GM19351 (cell line): ENCODE measurements at regions not wholly inside any gene's neighbourhood (a gene's known extent, or its start where the extent isn't known, plus 50 kb on each side); places are given as distances from the start of the nearest gene placed in this dataset.
"Not testable (repeated sequence)": the region's sequence is repeated elsewhere in the genome, so short reads cannot be mapped to it uniquely, and the experiment has no call there.

Source experiments
- ATAC-seq: cut with Tn5 transposase; IDR thresholded peaks from one replicate; pipeline ENCODE4 v1.9.1; 2021; ENCODE audit warnings: mild to moderate bottlenecking, moderate library complexity; ENCODE audit not compliant: unreplicated experiment

DNA sequence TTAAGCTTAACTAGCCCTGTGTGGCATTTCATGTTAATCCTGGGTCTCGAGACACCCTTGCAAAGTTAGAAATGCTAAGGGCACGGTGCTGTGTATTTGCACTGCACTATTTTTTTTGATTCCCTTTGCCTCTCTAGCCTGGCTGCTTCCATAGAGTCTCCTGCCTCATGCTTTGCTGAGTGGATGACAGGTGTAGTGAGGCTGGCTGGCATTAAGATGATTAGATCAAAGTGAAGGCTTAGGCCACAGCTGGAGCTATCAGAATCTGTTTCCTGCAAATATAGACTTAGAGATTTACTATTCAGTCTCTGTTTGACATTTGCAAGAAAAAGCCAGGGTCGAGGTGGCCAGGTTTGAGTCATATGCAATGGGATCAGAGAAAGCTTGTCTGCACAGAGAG lies 791.1 kb downstream of the AACS start:
- ATAC-seq: no peak

DNA sequence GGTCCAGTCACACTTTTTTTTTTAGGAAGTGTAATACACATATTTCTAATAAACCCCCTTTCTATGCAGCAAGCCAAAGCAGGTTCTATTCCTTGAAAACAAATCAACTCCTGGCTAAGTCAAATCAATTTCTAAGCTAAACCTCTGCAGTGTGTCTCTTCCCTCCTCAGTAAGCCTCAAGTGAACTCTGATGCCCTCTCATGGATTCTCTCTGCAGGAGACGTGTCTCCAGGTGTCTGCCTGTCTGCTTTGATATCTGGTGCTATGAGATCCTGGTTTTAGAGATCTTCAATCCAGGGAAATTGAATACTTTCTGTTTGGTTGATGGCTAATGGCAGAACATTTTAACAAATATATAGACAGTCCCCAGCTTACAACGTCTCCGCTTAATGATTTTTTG lies 791.7 kb downstream of the AACS start:
- ATAC-seq: no peak

DNA sequence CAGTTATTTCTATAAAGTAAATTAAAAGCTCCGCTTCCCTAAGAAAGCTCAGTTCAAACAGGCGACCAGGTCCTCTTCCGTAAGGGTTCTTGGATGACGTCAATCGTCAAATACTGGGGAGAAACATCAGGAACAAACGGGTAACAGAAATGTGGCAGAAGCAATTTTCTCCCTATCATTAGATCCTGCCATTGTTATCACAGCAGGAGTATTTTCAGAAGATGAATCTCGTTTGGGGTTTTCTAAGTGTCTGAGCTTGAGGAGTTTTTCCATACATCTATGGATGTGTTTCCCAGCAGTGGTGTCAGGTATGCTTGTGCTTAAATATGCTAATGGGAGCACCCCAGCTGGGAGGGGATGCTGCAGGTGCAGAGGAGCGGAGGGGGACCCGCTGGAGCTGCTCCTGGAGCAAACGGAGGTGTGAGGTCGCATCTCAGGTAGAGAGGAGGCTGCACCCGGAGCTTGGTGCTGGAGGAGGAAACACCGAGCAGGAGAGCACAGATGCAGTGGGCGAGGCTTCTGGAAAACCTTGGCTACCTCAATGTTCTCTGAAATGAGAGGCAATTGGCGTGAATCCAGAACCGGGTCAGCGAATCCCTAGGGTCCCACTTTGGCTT lies 795.5 kb downstream of the AACS start:
- ATAC-seq: no peak

DNA sequence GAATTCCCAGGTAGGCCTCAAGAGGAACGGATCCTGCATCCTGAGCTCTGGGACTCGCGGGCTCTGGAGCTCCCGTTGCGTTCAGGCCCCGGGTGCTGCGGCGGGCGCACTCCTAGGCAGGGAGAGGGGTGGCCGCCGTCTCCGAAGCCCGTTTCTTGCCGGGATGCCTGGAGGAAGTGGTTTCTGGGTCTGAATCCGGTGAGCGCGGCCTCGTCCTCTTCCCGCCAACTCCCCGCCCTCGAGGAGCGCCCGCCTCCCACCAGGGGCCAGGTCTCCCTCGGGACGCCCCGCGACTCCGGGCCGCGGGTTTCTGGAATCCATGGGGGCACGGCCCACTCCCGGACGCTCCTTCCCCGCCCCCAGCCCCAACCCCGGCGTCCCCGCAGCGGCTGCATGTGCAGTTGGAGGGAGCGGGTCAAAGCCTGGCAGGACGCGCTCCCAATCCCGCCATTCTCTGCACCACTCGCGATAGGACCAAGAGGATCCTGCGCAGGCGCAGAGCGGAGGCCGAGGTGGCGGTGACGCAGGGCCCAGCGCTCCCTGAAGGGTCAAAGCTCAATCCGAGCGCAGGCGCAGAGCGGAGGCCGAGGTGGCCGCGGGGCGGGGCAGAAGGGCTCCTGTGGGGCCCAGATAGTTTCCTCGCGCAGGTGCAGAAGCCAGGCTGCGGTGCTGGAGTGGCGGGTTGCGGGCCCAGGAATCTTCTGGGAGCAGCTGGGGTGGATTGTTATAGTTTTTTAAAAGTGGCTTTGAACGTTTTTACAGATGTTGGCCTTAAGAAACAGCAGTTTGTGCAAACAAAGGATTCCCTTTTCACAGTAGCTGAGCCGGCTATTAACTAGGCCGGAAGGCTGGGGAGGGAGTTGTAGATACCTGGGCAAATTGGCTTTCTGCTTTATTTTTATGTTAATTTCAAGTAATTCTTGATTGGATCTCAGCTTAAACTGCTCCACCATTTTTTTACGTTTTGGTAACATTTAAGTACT lies 796.4 kb downstream of the AACS start:
- no peak for ATAC-seq

DNA sequence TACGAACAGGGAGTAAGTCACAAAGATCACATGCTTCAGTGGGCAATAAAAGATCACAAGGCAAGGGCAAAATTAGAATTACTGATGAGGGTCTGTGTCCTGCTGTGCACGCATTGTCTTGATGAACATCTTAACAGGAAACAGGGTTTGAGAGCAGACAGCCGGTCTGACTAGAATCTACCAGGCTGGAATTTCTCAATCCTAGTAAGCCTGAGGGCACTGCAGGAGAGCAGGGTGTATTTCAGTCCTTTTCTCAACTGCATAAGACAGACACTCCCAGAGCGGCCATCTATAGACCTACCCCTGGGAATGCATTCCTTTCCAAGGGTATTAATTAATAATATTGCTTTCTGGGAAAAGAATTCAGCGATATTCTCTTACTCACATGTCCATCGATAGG lies 800.0 kb downstream of the AACS start:
- ATAC-seq: not testable (repeated sequence)

DNA sequence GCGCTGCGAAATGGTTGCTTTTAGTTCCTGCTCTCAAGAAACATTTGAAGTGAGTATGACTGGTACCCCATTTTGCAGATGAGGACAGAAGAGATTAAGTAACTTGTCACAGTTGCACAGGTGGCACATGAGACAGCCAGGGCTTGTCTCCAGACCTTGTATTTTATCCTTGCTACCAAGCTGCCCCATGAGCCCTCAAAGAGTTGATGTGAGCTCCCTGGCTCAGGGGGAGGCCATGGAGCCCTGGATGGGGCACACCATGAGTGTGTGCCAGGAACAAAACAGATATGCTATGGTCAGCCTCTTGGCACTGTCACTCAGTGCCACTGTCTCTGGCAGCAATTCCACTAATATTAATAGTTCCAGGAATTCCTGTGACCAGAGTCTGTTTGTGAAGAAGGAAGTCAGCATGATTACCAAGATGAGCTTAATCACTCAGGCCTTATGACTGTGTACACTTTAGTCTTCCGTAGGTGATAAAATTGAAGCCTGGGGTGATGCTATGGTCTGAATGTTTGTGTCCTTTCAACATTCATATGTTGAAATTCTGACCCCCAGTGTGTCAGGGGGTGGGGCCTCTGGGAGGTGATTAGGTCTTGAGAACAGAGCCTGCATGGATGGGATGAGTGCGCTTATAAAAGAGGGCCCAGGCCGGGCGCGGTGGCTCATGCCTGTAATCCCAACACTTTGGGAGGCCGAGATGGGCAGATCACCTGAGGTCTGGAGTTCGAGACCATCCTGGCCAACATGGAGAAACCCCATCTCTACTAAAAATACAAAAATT lies 806.8 kb downstream of the AACS start:
- ATAC-seq: no peak

DNA sequence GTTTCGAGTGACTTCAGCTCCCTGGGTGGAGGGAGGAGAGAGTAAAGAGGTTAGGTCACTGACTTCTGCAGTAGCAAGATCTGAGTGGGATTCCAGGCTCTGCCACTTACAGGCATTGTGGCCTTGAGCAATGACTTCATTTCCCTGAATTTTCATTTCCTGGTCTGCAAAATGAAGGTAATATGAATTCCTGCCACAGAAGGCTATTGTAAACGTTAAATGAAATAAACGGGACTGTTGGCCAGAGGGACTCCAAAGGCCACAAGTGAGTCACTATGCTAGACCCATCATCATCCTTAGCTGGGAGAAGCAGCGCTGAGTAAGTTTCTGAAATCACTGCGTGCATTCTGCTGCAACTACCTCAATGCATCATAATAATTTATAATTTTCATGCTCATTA lies 807.8 kb downstream of the AACS start:
- no peak for ATAC-seq

DNA sequence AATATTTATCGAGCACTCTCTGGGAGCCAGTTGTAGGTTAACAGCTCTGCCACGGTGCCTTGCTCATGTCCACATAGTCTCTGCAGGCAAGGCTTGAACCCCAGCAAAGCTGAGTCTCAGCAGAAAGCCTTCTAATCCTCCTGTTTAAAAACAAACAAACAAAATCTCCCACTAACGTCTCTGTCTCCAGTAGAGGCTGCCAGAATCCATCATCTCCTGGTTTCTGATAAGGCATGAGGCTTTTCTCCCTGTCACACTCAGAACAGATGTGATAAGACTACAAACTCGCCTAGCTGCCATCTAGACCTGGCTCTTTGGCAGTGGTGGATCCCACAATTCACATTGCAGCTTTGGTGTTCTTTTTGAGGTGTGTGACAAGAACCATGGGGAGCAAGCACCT lies 813.2 kb downstream of the AACS start:
- ATAC-seq: no peak

DNA sequence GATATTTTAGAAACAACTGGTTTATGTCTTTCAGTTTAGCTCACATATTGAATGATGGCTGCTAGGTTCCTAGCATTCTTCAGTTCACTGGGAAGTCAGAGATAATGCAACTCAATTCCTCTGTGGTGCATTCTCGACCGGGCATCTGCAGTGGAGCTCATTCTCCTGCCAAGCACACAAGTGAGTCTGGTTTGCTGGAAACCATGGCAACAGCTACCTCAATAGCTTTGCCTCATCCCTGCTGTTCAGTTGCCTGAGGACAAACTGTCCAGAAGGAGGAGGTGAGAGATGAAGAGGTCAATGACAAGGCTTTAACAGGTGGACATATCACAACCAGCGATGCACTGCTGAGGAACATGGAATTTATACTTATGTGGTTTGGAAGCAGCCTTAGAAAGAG lies 816.9 kb downstream of the AACS start:
- ATAC-seq: no peak

DNA sequence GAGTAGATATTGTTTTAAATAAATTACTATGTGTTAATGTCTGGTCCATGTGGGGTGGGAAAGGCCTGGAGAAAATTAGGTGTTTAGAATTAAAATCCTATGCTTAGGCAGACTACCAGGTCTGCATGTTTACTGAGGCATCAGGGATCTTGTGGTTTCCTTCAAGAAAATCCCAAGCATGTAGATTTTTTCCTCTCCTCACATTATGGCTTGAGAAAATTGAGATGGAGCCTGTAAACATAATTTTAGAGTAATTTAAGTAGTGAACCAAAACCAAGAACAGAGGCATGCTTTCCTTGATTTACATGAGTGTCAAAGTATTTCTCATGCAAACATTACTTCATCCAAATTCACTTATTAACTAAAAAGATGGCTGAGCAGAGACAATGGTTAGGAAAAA lies 823.7 kb downstream of the AACS start:
- no peak for ATAC-seq

DNA sequence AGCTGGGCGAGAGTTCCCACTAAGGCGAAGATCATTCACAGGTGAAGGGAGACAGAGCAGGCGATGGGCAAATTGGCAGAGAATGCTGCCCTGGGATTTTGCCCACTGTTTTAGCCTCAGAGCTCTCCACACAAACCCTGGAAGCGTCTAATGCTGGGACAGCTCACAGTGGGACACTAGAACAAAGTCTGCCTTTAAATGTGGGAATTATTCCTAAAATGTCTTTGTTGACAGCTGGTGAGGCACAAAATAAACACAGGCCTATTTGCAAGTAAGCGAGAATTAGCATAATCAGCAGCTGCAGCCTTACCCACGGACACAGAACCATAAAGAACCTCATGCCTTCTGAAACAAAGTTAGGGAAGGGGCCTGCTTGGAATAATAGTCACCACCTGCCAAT lies 824.5 kb downstream of the AACS start:
- ATAC-seq: no peak

DNA sequence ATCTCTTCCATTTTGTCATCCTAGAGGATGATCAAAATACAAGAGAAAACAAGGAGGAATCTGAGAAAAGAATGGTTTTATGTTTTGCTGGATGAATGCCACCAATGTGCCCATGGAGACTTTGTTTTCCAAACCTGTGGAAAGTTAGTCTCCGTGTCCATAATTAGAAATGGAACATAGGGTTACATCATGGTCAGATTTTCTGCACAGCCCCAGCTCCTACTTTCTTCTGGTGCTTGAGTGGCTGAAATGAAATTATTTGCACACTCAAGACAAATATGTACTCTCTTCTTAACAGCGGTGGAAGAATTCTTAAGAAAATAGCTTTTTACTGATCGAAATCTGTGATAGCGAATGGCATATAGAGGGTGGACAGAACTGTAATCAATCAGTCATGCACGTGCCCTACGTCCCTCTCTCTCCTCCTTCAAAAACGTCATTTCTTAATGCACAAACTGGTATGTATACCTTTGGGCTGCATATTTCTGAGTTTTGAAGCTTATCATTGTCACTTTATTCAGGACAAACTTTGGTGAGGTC lies 825.2 kb downstream of the AACS start:
- ATAC-seq: no peak

DNA sequence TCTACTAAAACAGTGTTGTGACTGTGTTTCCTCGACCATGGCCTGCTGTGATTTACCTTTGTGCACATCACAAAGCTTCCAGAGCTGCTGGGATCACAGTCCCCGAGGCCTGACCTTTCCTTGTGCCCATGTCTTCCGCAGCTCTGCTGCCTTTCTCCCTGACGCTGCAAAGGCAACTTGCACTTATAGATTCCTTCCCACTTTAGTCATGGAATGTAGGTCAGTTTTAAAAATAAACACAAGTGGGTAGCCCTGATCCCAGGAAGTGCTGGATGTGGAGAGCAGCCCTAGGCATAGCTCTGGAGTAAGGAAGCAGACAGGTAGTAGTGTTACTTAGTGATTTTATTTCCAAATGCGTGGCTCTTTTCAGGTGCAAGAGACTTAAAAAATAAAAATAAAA lies 825.7 kb downstream of the AACS start:
- ATAC-seq: no peak

DNA sequence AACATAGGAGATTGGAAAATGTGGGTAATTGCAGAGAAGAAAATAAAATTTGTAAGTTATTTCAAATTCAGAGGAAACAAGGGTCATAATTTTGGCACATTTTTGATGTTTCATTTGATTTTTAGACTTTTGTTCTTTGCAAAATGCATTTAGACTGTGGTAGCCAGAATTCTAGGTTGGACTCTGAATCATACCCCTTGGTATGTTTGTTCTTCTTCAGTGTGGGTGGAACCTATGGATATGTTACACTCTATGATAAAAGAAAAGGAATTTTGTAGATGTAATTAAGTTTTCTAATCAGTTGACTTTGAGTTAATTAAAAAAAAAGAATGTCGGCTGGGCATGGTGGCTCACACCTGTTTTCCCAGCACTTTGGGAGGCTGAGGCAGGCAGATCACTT lies 827.0 kb downstream of the AACS start:
- ATAC-seq: no peak

DNA sequence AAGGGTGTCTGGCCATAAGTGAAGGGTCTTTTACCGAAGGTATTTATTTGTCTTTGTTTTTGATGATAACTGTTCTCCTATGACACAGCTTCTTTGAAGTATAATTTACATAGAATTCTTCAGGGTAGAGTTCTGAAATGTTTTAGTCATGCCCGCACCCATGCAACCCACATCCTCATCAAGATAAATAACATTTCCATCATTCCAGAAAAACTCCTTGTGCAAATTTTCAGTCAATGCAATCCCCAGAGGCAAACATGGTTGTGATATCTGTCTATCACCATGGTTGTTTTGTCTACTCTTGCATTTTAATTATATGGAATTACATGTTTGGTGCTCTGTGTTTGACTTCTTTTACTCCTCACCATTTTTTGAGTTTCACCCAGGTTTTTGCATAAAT lies 837.8 kb downstream of the AACS start:
- ATAC-seq: no peak

DNA sequence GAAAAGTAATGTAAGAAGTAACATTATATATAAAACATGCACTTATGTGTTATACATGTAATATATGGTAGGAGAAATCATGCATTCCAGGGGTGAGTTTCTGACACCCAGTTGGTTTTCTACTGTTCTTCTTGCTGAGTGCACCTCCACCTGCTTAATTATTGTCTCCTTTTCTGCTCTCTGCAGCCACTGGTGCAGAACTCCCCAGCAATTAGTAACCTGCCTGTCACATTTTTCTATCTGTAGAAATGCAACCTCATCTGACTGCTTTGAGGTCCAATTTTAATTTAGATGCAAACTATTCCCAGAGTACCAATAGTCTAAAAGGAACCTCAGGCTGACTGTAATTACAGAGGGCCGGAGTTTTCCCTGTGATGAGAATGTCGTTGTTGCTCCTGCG lies 842.1 kb downstream of the AACS start:
- no peak for ATAC-seq

DNA sequence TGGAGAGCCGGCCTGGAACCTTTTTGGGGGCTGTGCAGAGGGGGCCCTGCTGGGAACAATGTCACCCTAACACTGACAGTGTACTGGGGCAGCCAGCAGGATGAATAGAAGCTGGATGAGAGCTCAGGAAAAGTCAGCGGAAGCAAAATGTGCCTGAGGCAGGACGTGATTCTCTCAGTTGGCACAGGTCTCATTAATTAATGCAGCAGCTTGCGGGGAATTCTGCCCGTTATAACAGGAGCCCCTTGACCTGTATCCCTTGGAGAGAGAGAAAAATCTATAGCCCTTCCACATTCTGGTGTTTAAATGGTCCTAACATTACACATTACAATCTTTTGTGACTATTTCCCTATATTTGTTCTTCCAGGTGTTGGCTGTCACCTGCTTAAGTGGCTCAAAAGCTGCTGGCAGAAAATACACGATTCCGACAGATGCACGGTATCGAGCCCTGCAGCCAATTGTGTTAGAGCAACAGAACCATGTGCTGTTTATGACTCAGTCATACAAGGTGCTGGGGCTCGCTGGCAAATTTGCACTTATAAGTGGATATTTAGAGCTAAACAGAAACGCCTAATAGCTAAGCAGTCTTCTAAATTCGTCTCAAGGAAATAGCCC lies 854.7 kb downstream of the AACS start:
- ATAC-seq: no peak

DNA sequence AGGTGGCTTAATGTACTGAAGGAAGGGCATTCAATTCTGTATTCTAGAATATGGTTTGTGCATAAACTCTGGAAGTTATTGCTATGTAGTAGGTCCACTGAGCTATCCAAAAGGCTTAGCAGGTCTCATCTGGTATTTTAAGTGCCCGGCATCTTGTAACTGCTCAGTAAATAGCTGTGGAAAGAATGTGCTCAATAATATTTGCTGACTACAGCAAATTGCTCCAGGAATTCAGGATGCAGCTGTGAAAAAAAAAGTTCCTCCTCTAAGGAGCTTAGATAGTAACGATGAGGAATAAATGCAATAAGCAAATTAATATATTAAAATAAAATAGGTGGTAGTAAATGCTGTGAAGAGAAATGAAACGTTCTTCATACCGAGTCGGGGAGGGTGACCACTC lies 857.1 kb downstream of the AACS start:
- no peak for ATAC-seq

DNA sequence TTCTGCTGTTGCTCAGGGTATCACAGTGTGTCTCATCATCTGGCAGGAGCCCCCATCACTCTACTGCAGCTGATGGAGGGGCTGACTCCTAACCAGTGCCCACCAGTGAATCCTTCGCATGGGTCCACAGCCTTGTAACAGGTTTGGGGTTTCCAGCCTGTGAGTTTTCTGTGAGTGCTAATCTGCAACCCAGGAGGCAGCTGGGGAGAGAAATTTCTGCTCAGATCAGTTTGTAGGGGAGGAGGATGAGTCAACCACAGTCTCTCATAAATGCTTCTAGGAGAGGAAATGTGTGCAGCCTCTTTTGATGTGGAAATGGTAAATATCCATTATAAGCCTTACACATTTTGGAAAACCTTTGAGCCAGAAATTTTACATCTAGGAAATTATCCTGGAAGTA lies 871.3 kb downstream of the AACS start:
- ATAC-seq: no peak

DNA sequence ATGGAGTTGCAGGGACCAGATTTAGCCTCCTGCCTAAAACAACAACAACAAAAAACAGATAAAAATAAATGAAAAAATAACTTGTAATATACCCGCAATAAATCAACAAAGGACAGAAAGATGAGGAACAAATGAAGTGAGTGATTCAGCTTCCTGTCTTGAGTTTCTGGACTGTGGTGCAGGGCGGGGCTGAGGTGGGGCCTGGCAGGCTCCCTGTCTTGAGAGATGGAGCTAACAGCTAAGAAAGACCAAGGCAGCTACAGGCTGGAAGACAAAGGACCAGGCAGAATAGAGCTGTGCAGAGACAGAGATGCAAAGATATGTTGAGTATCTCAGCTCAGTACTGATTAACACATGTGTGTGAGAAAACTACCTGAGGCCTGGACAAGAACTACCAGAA lies 879.2 kb downstream of the AACS start:
- ATAC-seq: no peak

DNA sequence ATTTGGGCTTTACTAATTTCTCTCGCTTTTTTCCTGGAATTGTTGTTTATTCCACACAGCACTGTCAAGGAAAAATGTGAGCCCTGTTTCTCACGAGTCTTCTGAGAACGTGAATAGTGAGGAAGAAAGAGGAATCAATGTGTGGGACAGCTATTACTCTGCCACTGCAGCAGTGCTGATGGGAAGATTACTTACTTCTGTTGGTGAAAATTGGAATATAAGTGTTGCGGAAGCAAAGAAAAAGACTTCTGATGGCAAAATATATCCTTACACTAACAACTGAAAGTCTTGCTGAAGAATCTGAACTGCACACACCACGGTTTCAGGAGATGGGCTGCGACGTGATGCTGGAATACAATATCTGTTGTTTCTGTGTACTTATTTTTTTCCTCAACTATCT lies 884.2 kb downstream of the AACS start:
- no peak for ATAC-seq
